ENCODE measurements at regions not wholly inside any gene's neighbourhood (a gene's known extent, or its start where the extent isn't known, plus 50 kb on each side); places are given as distances from the start of the nearest gene placed in this dataset.

- no peaks in the 10 kb centered on the region for H3K36me3 Mint-ChIP-seq (ENCODE audit: low read depth)
Observed at GRCh38 chr3:25289156-25289555, 138.9 kb upstream of the RARB start.

GRCh38 chr3:25289663-25290062 is 138.4 kb upstream of the RARB start:
- Mint-ChIP-seq H3K4me3 (no peak overlapping the region), H3K9me3 (no peaks in the 10 kb centered on the region), H3K27ac (no peak overlapping the region), H3K4me1 (no peaks in the 10 kb centered on the region), H3K36me3 (ENCODE audit: low read depth) (no peaks in the 10 kb centered on the region), H3K27me3 (no peaks in the 10 kb centered on the region)
- no peak for ATAC-seq (replicated peaks)

More at GRCh38 chr3:25289156-25289555, 138.9 kb upstream of the RARB start:
- H3K4me1 Mint-ChIP-seq: no peaks in the 10 kb centered on the region
- H3K4me3 Mint-ChIP-seq: no peak overlapping the region
- H3K9me3 Mint-ChIP-seq: no peaks in the 10 kb centered on the region
- H3K27ac Mint-ChIP-seq: no peak overlapping the region
- no peaks in the 10 kb centered on the region for H3K27me3 Mint-ChIP-seq
- no peak for ATAC-seq (replicated peaks)

GRCh38 chr3:25291481-25291905 is 136.6 kb upstream of the RARB start:
- no peaks in the 10 kb centered on the region for H3K36me3 Mint-ChIP-seq (ENCODE audit: low read depth)
- H3K27ac Mint-ChIP-seq: no peak overlapping the region
- H3K4me3 Mint-ChIP-seq: no peak overlapping the region
- ATAC-seq (replicated peaks): no peak
- H3K4me1 Mint-ChIP-seq: no peaks in the 10 kb centered on the region
- no peaks in the 10 kb centered on the region for H3K9me3 Mint-ChIP-seq
- H3K27me3 Mint-ChIP-seq: no peaks in the 10 kb centered on the region

GRCh38 chr3:25292036-25292435 is 136.0 kb upstream of the RARB start:
- Mint-ChIP-seq H3K9me3 (no peaks in the 10 kb centered on the region), H3K4me1 (no peaks in the 10 kb centered on the region), H3K4me3 (no peak overlapping the region), H3K27me3 (no peaks in the 10 kb centered on the region), H3K36me3 (ENCODE audit: low read depth) (no peaks in the 10 kb centered on the region), H3K27ac (no peak overlapping the region)
- no peak for ATAC-seq (replicated peaks)

- H3K4me1 Mint-ChIP-seq: no peaks in the 10 kb centered on the region
- H3K9me3 Mint-ChIP-seq: no peaks in the 10 kb centered on the region
- H3K36me3 Mint-ChIP-seq (ENCODE audit: low read depth): no peaks in the 10 kb centered on the region
- H3K4me3 Mint-ChIP-seq: no peak overlapping the region
- no peaks in the 10 kb centered on the region for H3K27me3 Mint-ChIP-seq
- ATAC-seq (replicated peaks): no peak
- H3K27ac Mint-ChIP-seq: no peak overlapping the region
Observed at GRCh38 chr3:25292595-25292994, 135.5 kb upstream of the RARB start.

- H3K27me3 Mint-ChIP-seq: no peaks in the 10 kb centered on the region
- no peaks in the 10 kb centered on the region for H3K36me3 Mint-ChIP-seq (ENCODE audit: low read depth)
- no peak overlapping the region for H3K27ac Mint-ChIP-seq
- ATAC-seq (replicated peaks): no peak
- no peaks in the 10 kb centered on the region for H3K4me1 Mint-ChIP-seq
- no peak overlapping the region for H3K4me3 Mint-ChIP-seq
- no peaks in the 10 kb centered on the region for H3K9me3 Mint-ChIP-seq
Observed at GRCh38 chr3:25293736-25294135, 134.3 kb upstream of the RARB start.

- Mint-ChIP-seq H3K4me1 (no peaks in the 10 kb centered on the region), H3K36me3 (ENCODE audit: low read depth) (no peaks in the 10 kb centered on the region), H3K9me3 (no peaks in the 10 kb centered on the region), H3K4me3 (no peak overlapping the region), H3K27ac (no peak overlapping the region), H3K27me3 (no peaks in the 10 kb centered on the region)
- no peak for ATAC-seq (replicated peaks)
Observed at GRCh38 chr3:25294169-25294805, 133.8 kb upstream of the RARB start.

GRCh38 chr3:25297667-25298585 is 130.1 kb upstream of the RARB start:
- Mint-ChIP-seq H3K27ac (no peak overlapping the region), H3K4me1 (no peaks in the 10 kb centered on the region), H3K36me3 (ENCODE audit: low read depth) (no peaks in the 10 kb centered on the region), H3K27me3 (no peaks in the 10 kb centered on the region), H3K9me3 (no peaks in the 10 kb centered on the region), H3K4me3 (no peak overlapping the region)
- no peak for ATAC-seq (replicated peaks)

- Mint-ChIP-seq H3K4me3 (no peak overlapping the region), H3K9me3 (peaks cover 3% of the 10 kb centered on the region), H3K4me1 (no peaks in the 10 kb centered on the region), H3K27me3 (no peaks in the 10 kb centered on the region), H3K27ac (no peak overlapping the region), H3K36me3 (ENCODE audit: low read depth) (no peaks in the 10 kb centered on the region)
- no peak for ATAC-seq (replicated peaks)
Observed at GRCh38 chr3:25300141-25300540, 127.9 kb upstream of the RARB start.

GRCh38 chr3:25304916-25305315 is 123.1 kb upstream of the RARB start:
- ATAC-seq (replicated peaks): no peak
- no peak overlapping the region for H3K4me3 Mint-ChIP-seq
- H3K9me3 Mint-ChIP-seq: peaks cover 8% of the 10 kb centered on the region
- no peaks in the 10 kb centered on the region for H3K36me3 Mint-ChIP-seq (ENCODE audit: low read depth)
- no peaks in the 10 kb centered on the region for H3K4me1 Mint-ChIP-seq
- no peak overlapping the region for H3K27ac Mint-ChIP-seq
- H3K27me3 Mint-ChIP-seq: no peaks in the 10 kb centered on the region

- ATAC-seq (replicated peaks): no peak
- Mint-ChIP-seq H3K27ac (no peak overlapping the region), H3K4me1 (no peaks in the 10 kb centered on the region), H3K36me3 (ENCODE audit: low read depth) (no peaks in the 10 kb centered on the region), H3K4me3 (no peak overlapping the region), H3K9me3 (peaks cover 9% of the 10 kb centered on the region), H3K27me3 (no peaks in the 10 kb centered on the region)
Observed at GRCh38 chr3:25306066-25306465, 122.0 kb upstream of the RARB start.

GRCh38 chr3:25306705-25307104 is 121.4 kb upstream of the RARB start:
- Mint-ChIP-seq H3K36me3 (ENCODE audit: low read depth) (no peaks in the 10 kb centered on the region), H3K27ac (no peak overlapping the region), H3K27me3 (no peaks in the 10 kb centered on the region), H3K4me3 (no peak overlapping the region), H3K9me3 (peaks cover 9% of the 10 kb centered on the region), H3K4me1 (no peaks in the 10 kb centered on the region)
- ATAC-seq (replicated peaks): no peak

GRCh38 chr3:25313286-25313685 is 114.8 kb upstream of the RARB start:
- Mint-ChIP-seq H3K27me3 (no peaks in the 10 kb centered on the region), H3K36me3 (ENCODE audit: low read depth) (no peaks in the 10 kb centered on the region), H3K4me1 (no peaks in the 10 kb centered on the region), H3K4me3 (no peak overlapping the region), H3K27ac (no peak overlapping the region), H3K9me3 (peaks cover 3% of the 10 kb centered on the region)
- ATAC-seq (replicated peaks): no peak

- no peaks in the 10 kb centered on the region for H3K4me1 Mint-ChIP-seq
- no peaks in the 10 kb centered on the region for H3K27me3 Mint-ChIP-seq
- H3K4me3 Mint-ChIP-seq: no peak overlapping the region
- no peak overlapping the region for H3K27ac Mint-ChIP-seq
- no peaks in the 10 kb centered on the region for H3K36me3 Mint-ChIP-seq (ENCODE audit: low read depth)
- H3K9me3 Mint-ChIP-seq: peaks cover 7% of the 10 kb centered on the region
- no peak for ATAC-seq (replicated peaks)
Observed at GRCh38 chr3:25324954-25325655, 103.0 kb upstream of the RARB start.

- no peak overlapping the region for H3K4me3 Mint-ChIP-seq
- H3K9me3 Mint-ChIP-seq: peaks cover 5% of the 10 kb centered on the region
- H3K36me3 Mint-ChIP-seq (ENCODE audit: low read depth): no peaks in the 10 kb centered on the region
- ATAC-seq (replicated peaks): no peak
- H3K27me3 Mint-ChIP-seq: no peaks in the 10 kb centered on the region
- no peaks in the 10 kb centered on the region for H3K4me1 Mint-ChIP-seq
- no peak overlapping the region for H3K27ac Mint-ChIP-seq
Observed at GRCh38 chr3:25335356-25335755, 92.7 kb upstream of the RARB start.

All from activated T-helper 17 cell treated with anti-CD3 and anti-CD28 coated beads, Interleukin-2, amount 50 U/mL, for 72 hours (primary cell).